Activated CD4-positive, alpha-beta T cell treated with anti-CD3 and anti-CD28 coated beads, Interleukin-2, amount 50 U/mL, for 4 hours (primary cell): ENCODE measurements at regions not wholly inside any gene's neighbourhood (a gene's known extent, or its start where the extent isn't known, plus 50 kb on each side); places are given as distances from the start of the nearest gene placed in this dataset.

Experiments used
- DNase-seq, 2 experiments: peaks; one replicate each; pipeline ENCODE4 v3.0.0-alpha.2; 2020

DNA sequence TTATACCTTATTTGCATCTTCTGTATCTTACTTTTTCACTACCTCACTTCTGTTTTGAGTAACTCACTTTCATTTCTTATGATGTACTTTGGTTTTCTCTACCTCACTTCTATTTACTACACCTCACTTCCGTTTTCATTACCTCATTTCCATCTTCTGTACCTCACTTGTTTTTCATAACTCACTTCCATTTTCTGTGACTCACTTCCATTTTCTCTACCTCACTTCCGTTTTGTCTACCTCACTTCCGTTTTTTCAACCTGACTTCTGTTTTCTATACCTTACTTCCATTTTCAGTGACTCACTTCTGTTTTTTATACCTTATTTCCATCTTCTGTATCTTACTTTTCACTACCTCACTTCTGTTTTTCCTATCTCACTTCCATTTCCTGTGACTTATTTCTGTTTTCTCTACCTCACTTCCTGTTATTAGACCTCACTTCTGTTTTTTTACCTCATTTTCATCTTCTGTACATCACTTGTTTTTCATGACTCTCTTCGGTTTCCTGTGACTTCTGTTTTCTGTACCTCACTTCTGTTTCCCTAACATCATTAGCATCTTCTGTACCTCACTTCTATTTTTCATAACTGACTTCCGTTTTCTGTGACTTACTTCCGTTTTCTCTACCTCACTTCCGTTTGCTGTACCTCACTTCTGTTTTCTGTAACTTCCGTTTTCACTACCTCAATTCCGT is 493.1 kb upstream of the AKR1E2 start:
- DNase-seq = no peak

DNA sequence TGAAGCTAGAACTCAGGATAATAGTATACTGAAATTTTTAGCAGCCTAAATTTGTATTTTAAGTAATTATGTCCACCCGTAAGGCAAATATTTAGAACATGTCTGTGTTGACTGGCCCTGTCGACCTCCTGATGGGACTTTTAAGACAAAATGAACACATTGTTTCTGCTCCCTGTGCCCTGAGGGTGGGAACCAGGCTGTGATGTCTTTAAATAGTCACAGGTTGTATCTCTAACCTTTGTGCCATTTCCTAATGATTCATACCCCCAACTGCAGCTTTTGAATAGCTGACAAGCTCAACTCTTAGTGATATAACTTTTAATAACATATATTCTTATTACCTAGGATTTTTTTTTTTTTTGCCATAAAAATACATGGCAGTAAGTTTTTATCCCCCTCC is 494.9 kb upstream of the AKR1E2 start:
- DNase-seq = no peak

DNA sequence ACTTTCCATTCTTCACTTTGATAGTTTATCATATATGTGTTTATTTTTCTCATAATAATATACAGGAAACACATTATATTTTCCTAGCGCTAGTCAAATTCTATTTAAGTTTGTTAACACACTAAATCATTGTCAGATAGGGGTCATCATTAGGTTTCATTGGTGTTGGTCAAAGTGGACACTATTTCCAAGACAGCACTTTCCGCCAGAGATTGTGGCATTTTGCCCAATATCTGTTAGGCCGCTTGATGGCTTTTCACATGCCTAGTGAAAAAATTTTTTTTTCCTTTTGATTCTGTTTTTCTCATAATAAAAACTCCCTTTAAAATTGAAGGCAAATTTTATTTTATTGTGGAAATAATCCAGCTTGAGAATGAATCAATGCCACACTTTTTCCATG is 495.4 kb upstream of the AKR1E2 start:
- DNase-seq = no peak

DNA sequence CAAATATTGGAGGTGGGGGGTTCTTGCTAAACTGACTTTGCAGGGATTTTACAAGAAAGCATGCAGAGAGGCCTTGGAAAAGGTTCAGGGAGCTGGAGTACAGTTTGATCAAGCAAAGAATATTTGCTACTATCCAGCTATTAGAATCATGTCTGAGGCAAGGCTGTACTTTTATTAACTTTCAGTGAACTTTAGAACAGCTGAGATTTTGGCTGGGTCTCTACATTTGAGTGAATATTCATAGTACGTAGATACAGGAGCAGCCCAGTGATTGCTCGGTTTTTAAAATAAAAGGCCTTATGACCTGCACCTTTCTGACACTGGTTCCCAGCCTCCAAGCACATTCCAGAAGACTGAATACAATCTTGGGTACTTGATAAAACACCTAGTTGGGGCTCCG is 496.8 kb upstream of the AKR1E2 start:
- no peak for DNase-seq

DNA sequence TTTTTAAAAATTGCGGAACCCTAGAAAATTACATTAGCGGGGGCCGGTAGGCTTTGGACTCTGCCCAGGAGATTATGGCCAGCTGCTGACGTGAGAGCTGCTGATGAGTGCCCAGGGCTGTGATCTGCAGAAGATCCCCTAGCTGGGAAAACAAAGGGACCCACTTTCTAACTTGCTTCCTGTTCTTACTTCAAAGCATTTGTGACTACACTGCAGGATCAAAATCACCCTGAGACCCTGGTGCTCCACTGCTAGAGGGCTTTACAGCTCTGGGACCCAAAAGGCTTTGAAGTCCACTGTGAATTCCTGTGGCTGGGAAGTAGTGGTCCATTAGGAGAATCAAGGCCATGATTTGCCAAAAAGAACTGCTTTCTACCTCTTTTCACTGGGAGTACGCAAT is 499.4 kb upstream of the AKR1E2 start:
- DNase-seq = no peak

DNA sequence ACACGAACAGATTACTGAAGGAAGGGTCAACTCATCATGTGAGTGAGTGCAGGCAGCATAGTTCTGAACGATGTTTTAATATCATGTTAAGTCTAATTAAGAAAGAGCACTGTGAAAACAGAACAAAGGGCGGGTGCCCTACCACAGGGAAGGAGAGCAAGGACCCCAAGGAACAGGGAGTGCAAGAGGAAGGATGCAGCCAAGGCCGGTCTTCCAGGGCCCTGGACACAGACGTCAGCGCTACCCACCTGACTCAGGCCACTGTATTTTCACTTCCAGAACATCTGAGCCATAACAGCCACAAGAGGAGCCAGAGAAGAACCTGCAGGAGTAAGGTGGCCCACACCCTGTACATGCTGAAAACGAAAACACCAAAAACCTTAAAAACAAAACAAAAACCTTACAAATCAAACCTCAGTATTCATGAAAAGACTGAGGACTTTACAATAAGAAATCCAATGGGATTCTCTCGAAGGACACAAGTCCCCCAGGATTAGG is 506.1 kb upstream of the AKR1E2 start:
- DNase-seq = no peak

DNA sequence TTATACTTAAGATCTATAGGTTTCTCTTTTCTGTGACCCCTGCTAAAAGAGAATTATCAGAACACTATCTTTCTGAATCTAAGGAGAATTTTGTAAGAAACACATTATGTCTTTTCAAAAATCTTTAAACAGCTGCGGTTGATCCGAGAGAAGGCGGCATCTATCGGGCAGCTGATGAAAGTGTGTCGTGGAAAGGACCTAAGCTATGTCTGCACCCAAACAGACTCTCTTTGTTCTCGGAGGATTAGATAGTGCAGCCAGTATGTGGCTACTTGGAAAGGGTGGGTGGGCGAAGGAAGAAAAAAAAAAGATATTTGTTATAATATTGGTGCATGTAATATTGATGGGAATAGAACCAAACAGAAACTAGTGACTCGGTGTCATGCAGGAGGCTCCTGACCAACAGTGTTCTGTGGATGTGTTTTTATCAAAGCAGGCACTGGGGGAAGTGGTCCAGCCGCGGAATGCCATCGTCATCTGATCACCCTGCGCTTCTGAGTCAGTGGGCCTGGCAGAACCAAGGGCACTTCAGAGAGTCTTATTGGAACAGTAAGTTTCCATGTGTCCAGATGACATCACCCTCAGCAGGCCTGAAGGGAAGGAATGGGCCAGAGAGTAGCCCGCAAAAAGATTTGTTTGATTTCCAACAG is 509.7 kb upstream of the AKR1E2 start:
- DNase-seq = no peak

DNA sequence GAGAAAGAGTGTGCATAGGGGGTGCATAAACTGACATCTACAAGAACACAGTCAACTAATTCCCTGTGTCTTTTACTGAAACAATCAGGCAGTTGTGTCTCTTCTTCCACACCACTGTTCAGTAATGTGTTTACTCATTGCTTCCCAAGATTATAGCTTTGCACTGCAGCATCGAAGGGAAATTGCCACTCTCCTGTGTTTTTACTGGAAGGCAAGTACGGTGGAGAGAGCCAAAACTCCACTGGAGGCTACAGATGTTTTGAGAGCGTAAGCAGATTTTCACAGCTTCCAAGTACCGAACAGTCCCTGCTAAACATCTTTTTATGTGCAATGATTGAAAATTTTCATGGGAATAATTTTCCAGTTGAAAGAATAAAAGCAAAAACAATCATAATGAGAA is 510.5 kb upstream of the AKR1E2 start:
- no peak for DNase-seq

DNA sequence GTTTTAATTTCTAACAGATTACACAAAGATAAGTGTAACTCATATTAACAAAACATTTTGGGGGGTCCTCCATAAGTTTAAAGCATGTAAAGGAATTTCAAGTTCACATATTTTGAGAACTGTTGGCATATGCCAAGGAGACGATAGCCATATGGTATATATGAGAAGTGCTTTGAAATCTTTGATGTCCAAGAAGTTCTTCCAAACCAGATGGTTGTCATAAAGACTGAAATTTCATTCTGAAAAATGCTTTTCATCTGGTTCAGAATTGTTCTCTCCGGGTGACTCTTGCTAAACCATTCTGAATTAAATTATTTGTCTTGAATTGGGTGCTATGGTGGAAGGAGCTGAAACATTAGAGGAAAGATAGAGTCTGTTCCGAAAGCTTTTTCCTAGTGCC is 513.0 kb upstream of the AKR1E2 start:
- no peak for DNase-seq

DNA sequence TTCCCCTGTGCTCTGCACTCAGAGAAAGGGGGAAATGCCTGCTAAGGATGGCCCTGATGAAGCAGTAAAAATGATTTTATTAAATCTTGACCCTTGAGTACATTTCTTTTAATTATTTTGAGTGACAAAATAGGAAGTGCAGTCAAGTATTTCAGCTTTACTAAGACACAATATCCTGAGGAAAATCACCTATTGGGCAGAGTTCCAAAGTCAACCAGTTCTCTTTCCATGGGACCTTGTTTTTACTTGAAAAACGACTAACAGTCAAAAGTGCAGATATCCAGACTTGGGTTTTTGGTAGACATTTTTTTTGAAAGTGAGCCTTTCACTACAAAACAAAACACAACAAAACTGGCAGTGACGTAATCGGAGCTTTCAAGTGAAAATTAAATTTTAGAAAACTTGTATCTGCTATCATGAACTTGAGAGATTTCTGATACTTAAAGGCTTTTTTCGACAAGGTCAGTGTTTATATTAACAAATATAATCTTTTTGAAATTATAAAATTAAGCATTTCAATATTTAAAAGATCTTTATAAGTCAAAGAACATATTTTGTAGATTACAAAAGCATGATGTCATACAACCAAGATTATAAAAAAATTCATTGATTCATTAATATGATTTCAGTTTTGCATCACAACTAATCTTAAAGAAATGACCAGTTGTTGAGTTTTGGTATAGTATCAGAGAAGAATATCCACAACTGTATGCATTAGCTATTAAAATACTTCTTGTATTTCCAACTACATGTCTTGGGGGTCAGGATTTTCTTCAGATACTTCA is 513.8 kb upstream of the AKR1E2 start:
- no peak for DNase-seq

DNA sequence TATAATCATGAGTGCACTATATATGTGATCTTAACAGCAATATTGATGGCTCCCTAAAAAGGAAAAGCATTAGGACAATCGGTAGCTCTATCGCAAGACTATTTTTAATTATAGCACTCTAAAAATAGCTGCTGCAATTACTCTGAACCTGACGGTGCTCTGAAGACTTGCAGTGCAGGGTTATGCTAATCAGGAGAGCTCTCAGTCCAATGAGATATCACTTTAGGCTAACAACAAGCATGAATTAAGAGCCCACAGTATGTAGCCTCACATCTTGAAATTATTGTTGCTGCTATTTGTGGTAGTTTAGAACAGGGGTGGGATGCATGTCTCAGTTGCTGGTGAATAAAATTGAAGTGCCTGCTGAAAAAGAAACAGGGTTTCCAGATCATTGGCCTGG is 515.8 kb upstream of the AKR1E2 start:
- DNase-seq = no peak

DNA sequence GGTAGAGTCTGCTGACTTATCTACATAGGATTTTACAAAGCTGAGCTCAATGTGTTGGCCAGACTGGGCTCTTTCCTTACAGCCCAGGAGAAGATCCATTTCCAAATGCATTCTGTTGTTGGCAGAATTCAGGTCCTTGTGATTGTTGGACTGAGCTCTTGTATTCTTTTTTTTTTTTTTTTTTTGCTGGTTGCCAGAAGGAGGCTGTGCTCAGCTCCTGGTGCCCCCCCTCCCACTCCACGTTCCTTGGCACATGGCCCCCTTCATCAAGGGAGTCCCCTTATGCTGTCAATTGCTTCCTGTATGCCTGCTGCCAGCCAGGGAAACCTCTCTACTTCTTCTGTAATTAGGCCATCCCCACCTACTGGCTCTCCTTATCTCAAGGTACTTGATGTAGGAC is 518.1 kb upstream of the AKR1E2 start:
- DNase-seq = no peak

DNA sequence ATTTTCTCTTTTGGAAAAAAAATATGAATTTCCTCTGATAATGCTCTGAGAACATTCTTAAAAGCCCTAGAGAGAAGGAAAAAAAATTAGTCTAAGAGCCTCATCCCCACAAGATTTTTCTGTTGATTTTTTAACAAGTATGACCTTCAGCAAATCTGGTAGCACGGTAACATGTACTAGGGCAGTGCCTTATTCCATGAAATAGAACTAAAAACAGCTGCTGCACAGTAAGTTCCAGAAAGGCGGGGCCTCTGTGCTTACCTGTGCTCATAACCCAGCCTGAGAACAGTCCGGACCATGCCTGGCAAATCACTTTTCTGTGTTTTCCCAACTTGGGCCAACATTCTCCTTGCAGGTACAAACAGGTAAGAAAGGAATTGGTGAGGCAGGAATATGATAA is 519.1 kb upstream of the AKR1E2 start:
- no peak for DNase-seq

DNA sequence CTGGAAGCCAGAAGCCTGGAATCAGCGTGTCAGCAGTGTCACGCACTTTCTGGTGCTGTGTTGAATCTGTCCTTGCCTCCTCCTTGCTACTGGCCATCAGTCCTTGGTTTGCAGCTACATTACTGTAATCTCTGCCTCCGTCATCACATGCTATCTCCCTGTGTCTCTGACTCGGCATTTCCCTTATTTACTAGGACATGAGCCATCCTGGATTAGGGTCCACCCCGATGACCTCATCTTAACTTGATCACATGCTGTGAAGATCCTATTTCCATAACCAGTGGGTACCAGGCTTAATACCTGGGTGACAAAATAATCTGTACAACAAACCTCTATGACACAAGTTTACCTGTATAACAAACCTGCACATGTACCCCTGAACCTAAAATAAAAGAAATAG is 518.0 kb upstream of the KLF6 start:
- DNase-seq = no peak

DNA sequence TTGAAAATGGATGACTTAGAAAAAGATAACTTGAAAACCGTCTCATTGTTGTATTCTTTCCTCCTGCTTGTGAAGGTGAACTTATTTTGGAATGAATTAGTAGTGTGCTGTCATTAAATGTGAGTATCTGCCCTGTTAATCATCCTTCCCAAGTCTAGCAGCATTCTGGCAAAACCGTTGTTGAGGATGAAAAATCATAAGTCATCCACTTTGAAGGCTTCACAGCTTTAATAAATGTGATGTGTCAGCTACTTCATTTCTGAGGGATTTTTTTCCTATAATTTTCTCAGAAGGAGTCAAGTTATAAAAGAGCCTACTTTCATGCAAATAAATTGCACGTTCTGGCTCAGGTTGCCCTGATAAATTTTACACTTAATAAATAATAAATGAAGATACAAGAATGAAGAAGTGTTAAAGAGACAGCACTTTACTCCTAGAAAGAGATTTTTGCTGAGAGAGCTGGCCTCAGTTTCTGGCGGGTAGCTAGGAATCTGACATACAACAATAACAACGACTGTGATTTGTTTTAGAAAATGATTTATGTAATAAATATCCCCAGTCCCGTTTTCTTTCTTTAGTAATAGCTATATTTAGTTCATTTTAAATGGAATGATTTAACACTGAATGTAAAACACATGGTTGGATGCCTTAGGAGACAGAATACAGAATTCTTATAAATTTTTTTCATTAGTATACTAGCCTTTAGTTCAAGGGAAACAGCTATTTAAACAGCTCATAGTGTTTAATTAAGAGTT is 516.5 kb upstream of the KLF6 start:
- no peak for DNase-seq

DNA sequence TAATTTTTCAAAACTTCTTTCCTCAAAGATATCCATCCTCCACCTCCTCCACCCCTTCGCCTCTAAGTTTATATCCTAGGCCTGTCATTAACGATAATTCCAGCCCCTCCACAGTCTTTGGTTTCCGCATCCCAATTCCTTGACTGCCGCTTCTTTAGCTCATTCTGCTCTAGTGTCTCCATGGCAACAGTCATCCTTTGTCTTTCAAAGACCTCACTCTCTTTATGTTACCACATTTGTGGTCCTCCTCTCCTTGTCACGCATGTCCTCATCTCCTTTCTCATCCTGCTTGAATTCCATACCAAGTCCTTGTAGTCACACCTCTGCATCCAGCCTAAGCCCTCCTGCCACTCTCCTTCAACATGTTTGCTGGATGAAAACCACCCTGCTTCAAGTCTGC is 511.2 kb upstream of the KLF6 start:
- DNase-seq = no peak

DNA sequence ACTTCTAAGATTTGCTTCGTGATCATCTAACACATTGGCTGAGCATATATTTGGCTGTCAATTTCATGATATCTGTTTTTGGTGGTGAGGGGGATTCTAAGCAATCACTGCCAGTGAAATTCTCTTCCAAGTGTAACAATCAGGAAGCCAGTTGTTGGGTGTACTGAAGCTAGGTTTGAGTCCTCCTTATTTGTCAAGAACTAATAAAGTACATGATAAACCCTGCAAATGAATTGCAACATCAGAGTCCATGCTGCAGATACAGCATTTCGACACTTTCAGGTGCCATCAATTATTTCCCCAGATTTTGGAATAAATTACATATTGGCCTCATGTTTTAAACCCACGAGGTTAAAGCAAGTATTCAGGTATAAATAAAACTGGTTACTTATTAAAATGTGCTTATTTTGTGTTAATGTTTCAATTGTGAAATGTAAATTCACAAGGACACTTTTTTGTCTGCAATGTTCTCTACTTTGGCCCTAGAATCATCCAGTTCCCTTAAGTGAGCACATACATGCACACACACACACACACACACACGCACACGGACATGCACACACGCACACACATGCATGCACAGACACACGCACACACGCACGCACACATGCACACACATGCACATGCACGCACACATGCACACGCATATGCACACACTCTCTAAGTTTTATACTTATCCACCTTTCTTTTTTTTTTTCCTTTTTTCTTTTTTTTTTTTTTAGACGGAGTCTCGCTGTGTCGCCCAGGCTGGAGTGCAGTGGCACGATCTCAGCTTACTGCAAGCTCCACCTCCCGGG is 510.2 kb upstream of the KLF6 start:
- no peak for DNase-seq

DNA sequence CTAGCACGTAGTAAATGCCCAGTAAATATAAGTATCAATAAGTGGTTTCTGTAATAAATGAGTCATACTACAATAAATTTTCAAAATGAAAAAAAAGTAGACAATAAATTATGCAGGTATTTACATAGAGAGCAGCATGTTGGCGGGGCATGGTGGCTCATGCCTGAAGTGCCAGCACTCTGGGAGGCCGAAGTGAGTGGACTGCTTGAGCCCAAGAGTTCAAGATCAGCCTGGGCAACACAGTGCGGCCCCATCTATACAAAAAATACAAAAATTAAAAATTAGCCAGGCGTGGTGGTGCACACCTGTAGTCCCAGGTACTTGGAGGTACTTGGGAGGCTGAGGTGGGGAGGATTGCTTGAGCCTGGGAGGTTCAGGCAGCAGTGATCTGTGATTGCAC is 509.3 kb upstream of the KLF6 start:
- no peak for DNase-seq

DNA sequence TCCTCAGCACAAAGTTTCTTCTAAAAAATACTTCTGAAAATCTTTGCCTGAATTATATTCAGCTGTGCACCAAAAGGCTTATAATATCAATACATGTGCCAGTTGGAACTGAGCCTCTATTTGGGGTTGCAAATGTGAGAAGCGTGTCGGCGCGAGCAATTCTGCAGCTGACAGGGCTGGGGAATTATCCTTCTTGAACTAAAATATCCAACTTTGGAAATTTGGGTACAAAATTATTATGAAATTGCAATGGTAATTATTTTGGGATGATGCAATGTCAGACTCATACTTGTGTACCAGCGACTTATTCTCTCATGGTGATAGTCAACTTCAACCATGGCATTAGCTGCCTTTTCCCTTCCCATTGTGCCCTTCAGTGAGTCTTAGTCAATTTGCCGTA is 507.0 kb upstream of the KLF6 start:
- no peak for DNase-seq

DNA sequence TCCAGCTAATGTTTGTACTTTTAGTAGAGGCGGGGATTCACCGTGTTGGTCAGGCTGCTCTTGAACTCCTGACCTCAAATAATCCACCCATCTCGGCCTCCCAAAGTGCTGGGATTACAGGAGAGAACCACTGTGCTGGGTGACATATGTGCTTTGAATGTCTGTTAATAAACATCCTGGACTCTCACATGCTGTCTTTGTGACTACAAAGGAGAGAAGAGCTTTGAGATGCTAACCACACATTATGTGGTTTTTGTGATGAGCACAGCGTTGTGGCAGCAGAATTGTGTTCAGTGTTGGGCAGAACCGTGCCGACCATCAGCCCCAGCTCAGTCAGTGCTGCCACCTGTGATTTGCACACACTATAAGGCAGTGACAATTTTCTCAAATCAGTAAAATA is 500.1 kb upstream of the KLF6 start:
- no peak for DNase-seq

DNA sequence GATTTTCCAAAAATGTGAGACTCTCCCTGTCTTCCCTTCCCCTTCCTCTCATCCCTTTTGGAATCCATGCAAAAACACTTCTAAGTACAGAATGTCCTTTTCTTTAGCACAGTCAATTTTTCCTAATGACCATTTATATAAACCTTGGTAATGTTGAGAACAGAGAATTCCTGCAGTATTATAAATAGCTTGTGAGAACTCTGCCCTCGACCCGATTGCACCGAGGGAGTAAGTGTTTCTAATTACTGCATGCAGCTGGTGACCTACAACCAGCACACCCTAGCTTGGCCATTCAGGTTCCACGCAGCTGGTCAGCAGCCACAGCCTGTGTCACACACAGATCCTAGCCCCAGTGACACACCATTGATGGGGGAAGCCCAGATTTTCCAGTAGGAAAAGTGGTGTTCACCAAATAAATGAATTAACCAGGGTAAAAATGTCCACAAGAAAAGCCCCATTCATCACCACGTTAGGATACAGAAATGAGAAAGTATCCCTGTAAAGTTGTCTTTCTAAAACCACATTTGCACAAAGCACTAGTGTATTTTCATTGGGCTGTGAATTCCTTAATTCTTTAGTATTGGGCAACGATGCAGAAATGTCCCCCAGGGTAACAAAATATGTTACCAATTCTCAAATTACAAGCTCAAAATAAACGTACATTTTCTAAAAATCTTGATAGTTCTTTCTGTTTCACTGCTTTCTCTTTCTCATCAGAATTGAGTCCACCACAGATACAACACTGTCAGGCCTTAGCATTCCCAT is 499.0 kb upstream of the KLF6 start:
- DNase-seq = no peak

DNA sequence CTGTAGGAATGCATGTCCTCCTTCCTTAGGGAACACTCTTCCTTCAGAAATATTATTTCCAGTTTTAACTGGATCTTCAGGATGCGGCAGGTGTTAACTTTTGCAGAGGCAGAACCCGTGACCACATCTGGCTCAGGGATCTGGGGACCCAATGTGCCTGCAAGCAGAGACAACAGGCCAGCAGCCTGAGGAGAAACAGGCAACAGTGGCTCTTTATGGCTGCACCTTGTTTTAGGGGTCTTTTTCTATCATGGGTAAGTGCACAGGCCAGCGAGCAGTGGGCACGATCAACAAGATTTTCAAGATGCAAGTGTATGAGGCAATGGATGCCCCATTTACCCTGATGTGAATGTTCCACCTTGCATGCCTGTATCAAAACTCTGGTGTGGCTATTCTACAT is 497.5 kb upstream of the KLF6 start:
- DNase-seq = no peak
